Thymus (tissue), 11 donors: ENCODE measurements at regions not wholly inside any gene's neighbourhood (a gene's known extent, or its start where the extent isn't known, plus 50 kb on each side); places are given as distances from the start of the nearest gene placed in this dataset.

Source experiments
- DNase-seq, 9 donors: peaks; one replicate each; pipeline ENCODE4 v3.0.0-alpha.2; 2013; ENCODE audit warnings: low spot score in 9 of 9, low read depth in 6 of 9, missing footprints in 1 of 9
- H3K27ac ChIP-seq, 2 donors: one replicate each; pipeline ENCODE4 v1.5.1; 2013; ENCODE audit warnings: control low read depth in 1 of 2, low read depth in 1 of 2, low read length in 1 of 2, mild to moderate bottlenecking in 1 of 2, moderate library complexity in 1 of 2
- H3K27me3 ChIP-seq, 2 donors: one replicate each; pipeline ENCODE4 v1.5.1; 2013; ENCODE audit warnings: low read length in 1 of 2; ENCODE audit not compliant: control insufficient read depth in 2 of 2, insufficient read depth in 1 of 2
- H3K36me3 ChIP-seq, 2 donors: one replicate each; pipeline ENCODE4 v1.5.1; 2013; ENCODE audit warnings: low read length in 1 of 2, mild to moderate bottlenecking in 1 of 2, moderate library complexity in 1 of 2; ENCODE audit not compliant: control insufficient read depth in 2 of 2, insufficient read depth in 2 of 2
- H3K4me1 ChIP-seq, 2 donors: one replicate each; pipeline ENCODE4 v1.5.1; 2013; ENCODE audit warnings: low read length in 2 of 2; ENCODE audit not compliant: control insufficient read depth in 2 of 2, insufficient read depth in 2 of 2
- H3K4me3 ChIP-seq, 2 donors: one replicate each; pipeline ENCODE4 v1.5.1; 2013; ENCODE audit warnings: low read length in 2 of 2, control low read depth in 1 of 2, mild to moderate bottlenecking in 1 of 2
- H3K9me3 ChIP-seq, 2 donors: one replicate each; pipeline ENCODE4 v1.5.1; 2013; ENCODE audit warnings: low read length in 1 of 2, mild to moderate bottlenecking in 1 of 2; ENCODE audit not compliant: control insufficient read depth in 2 of 2, insufficient read depth in 1 of 2
- WGBS: extraction: QIAGEN DNeasy Blood & Tissue Kit; methylation state at CpG from one replicate; pipeline ENCODE4 v1.1.7; 2013; 5-methylcytosine and 5-hydroxymethylcytosine counted together
- donor health status: healthy.

DNA sequence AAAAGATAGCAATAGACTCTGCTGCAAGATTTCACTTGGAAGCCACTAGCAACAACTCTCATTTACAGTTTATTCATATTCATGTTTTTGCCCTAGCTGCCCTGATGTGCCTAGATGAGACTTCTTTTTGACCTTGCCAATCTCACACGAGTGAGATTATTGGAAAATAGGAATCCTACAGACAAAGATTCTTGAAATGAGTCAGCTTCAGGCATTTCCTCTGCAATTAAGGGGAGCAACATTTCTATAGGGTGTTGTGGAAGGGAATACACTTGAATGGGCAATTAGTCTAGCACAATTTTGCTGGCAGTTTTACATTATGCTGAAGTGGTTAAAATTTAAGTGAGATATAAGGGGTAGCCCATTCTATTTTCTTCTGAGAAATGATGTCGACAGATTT, 217.0 kb upstream of the FAT4 start:
- no peak overlapping the region for H3K27ac ChIP-seq
- H3K27me3 ChIP-seq, result no peaks in the 10 kb centered on the region
- H3K4me3 ChIP-seq, result no peak overlapping the region
- H3K4me1 ChIP-seq, result no peaks in the 10 kb centered on the region
- H3K36me3 ChIP-seq, result no peaks in the 10 kb centered on the region
- H3K9me3 ChIP-seq, result no peaks in the 10 kb centered on the region
- 69% methylated on average over 2 of the region's 2 CpGs for WGBS
- DNase-seq, result no peak

DNA sequence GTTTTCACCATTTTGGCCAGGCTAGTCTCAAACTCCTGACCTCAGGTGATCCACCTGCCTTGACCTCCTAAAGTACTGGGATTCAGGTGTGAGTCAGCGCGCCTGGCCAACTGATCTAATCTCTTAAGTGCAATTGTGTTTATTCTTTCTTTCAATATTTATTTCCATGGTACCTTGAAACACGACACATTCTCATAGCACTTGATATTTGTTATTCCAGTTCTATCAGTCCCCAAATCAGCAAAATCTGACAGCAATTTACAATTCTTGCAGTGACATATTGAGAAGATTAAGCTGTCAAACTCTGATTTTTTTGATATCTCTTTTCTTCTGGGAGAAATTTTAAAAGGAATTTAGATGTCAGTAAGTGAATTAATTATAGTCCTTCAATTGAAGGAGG, 218.1 kb upstream of the FAT4 start:
- H3K27ac ChIP-seq, result no peak overlapping the region
- no peaks in the 10 kb centered on the region for H3K9me3 ChIP-seq
- no peak for DNase-seq
- H3K27me3 ChIP-seq, result no peaks in the 10 kb centered on the region
- no peaks in the 10 kb centered on the region for H3K36me3 ChIP-seq
- no peaks in the 10 kb centered on the region for H3K4me1 ChIP-seq
- WGBS, result 94% methylated on average over 3 of the region's 3 CpGs
- no peak overlapping the region for H3K4me3 ChIP-seq

DNA sequence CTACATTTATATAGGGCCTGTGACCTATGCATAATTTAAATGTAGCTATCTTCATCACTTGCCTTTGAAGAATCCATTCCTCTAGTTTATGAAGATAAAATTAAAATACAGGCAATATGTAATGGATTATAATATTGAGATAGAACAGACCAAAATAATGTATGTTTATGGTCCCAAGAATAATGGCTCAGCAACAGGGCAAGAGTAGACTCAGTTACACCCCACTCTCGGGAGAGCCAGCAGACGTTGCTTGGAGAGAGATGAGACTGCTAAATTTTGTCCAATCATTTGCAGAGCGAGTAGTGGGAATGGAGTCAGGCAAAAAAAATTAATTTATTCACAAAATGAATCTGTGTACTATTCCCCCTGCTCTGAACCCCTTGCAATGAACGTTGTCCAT, 223.2 kb upstream of the FAT4 start:
- no peaks in the 10 kb centered on the region for H3K27me3 ChIP-seq
- no peak overlapping the region for H3K27ac ChIP-seq
- no peaks in the 10 kb centered on the region for H3K9me3 ChIP-seq
- no peak overlapping the region for H3K4me3 ChIP-seq
- no peaks in the 10 kb centered on the region for H3K36me3 ChIP-seq
- 84% methylated on average over 4 of the region's 4 CpGs for WGBS
- no peak for DNase-seq
- no peaks in the 10 kb centered on the region for H3K4me1 ChIP-seq

DNA sequence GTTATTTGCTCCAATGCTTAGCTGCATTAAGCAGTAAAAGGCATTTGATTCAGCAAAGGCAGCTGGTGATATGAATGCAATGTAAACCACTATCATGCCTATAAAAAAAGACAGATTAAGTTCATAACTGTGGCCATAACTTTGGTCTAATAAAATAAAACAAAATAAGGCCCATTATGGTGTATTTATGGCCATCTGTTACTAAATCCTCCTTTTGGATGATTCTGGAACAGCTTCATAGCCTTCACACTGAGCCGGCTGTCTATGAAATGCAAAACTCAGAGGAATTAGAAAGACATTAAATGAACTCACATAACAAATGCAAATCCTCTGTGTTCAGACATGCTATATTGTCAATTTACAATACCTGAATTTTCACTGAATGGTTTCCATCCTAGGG, 223.7 kb upstream of the FAT4 start:
- H3K9me3 ChIP-seq, result no peaks in the 10 kb centered on the region
- no peak overlapping the region for H3K27ac ChIP-seq
- H3K4me1 ChIP-seq, result no peaks in the 10 kb centered on the region
- no peaks in the 10 kb centered on the region for H3K27me3 ChIP-seq
- H3K4me3 ChIP-seq, result no peak overlapping the region
- WGBS, result 92% methylated on average over 1 of the region's 1 CpG
- no peak for DNase-seq
- H3K36me3 ChIP-seq, result no peaks in the 10 kb centered on the region

DNA sequence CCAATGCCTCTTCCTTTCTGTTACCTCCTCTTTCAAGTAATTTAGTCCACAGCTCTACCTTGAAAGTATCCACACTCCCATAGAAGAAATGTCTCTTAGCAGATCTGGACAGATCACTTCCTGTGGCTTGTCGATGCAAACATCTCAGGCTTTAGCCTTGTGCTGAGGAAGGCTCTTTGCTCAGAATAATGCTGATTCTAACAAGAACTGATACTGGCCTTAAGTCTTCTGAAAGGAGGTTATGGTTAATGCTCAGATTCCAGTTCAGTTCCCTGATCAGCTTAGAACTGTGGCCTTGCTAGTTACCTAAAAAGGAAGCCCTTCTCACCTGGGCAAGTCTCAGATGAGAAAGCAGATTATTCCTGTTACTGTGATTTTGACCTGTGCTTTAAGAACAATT, 230.1 kb upstream of the FAT4 start:
- WGBS, result 56% methylated on average over 1 of the region's 1 CpG
- no peaks in the 10 kb centered on the region for H3K4me1 ChIP-seq

DNA sequence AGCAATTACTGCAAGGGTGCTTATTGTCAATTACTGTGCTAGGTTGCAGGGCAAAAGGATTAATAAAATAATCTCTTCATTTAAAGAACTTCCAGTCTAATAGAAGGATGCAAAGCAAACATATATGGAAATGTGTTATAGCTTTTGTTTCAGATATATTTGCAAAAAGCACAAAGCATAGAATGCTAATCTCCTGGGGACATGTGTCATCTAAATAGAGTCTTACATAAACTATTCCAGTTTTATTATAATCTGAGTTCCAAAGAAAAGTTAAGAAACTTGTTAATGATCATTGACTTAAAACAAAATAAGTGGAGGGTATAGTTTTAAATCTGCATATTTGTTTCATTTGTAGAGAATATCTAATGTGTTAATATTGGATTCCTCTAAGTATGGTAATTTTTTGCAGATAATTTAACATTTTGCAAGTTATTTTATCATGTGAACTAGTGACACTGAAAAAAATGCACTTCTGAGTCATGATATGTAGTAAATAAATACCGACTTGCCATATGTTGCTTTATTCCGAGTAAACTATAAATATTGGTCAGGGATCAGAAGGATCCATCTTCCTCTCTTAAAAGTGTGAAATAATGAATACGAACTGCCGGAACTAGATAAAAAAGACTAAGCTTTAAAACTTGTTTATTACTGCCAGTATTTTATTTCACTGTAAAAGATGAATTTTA, 231.9 kb upstream of the FAT4 start:
- no peaks in the 10 kb centered on the region for H3K9me3 ChIP-seq
- H3K36me3 ChIP-seq, result no peaks in the 10 kb centered on the region
- no peak overlapping the region for H3K27ac ChIP-seq
- WGBS, result 94% methylated on average over 4 of the region's 4 CpGs
- DNase-seq, result no peak
- no peaks in the 10 kb centered on the region for H3K27me3 ChIP-seq
- H3K4me3 ChIP-seq, result no peak overlapping the region
- no peaks in the 10 kb centered on the region for H3K4me1 ChIP-seq

More for the DNA sequence above, 230.1 kb upstream of the FAT4 start:
- DNase-seq, result no peak
- Histone ChIP-seq H3K9me3 (no peaks in the 10 kb centered on the region), H3K4me3 (no peak overlapping the region), H3K27ac (no peak overlapping the region), H3K27me3 (no peaks in the 10 kb centered on the region), H3K36me3 (no peaks in the 10 kb centered on the region)

DNA sequence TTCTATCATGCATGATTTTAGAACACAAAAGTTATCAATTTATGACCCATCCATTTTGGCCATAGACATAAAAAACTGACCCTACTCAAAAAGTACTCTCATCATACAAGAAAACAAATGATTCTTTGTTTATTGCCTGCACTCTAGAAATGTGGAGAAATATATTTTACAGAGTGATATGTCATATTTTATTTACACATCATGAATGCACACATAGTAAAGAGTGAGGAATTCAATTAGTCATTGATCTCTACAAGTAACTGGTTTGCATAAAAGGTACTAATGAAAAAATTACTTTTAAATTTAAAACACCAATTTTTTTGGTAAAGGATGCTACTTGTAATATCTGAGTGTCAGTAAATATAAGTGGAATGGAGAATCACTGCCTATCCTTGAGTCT, 242.5 kb upstream of the FAT4 start:
- H3K4me3 ChIP-seq, result no peak overlapping the region
- H3K36me3 ChIP-seq, result no peaks in the 10 kb centered on the region
- H3K4me1 ChIP-seq, result no peaks in the 10 kb centered on the region
- H3K27me3 ChIP-seq, result no peaks in the 10 kb centered on the region
- DNase-seq, result no peak
- no peak overlapping the region for H3K27ac ChIP-seq
- H3K9me3 ChIP-seq, result no peaks in the 10 kb centered on the region

DNA sequence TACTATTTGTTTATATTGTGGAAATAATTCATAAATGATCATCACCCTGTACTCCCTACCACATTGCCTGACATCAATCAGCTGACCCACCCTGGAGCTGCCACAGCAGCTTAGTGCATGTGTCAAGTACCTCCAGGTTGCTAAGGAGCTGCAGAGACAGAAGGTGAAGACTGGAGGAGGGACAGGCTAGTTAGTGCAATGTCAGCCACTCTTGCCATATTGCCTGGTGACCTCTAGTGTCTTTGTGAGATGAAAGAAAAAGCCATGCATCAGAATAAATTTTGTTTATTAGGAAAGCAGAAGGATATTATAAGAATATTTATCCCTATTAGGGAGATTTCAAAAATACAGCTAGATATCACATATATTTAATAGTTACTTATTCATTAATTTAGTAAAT, 243.9 kb upstream of the FAT4 start:
- H3K4me3 ChIP-seq, result no peak overlapping the region
- DNase-seq, result no peak

DNA sequence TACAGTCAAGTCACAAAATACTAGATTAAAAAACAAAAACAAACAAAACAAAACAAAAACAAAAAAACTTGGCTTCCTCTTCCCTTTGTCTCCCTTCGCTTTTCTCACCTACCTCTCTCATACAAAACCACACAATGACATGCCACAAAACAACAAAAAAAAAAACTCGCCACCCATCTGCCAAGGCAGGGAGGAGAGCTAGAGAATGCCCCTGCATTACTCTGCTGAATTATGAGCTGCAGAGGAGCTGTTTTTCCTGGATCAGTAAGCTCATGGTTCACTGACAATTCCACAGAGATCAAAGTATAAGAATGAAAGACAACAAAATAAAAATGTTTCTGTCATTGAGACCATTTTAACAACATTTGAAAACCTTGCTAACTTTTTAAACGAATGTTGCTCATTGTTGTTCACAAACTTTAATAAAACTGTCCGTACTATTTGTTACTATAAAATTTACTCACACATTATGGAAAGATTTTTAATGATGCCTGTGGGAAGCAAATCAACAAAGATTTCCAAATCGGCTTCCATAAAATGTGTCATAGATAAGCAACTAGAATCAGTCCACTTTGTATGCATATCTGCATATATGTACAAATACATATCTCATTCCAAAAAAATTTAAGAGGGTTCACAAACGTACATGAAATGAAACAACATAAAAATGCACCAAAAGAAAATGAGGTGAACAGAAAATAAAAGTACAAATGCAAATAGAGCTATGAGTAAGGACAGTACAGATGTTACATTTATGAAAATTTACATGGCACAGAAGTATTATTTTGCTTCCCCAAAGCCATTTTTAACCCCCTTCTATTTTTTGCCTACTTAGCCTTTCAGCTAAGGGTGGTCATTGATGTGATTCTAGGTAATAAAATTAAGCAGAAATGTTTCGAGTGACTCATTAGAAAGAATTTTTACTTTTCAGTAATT, 252.4 kb upstream of the FAT4 start:
- 87% methylated on average over 7 of the region's 7 CpGs for WGBS
- Histone ChIP-seq H3K9me3 (peaks cover 0 to 7% of the 10 kb centered on the region in 2 donors), H3K36me3 (no peaks in the 10 kb centered on the region), H3K27ac (no peak overlapping the region), H3K4me3 (no peak overlapping the region), H3K27me3 (no peaks in the 10 kb centered on the region), H3K4me1 (no peaks in the 10 kb centered on the region)
- DNase-seq, result no peak

More for the DNA sequence above, 243.9 kb upstream of the FAT4 start:
- Histone ChIP-seq H3K36me3 (no peaks in the 10 kb centered on the region), H3K9me3 (no peaks in the 10 kb centered on the region), H3K4me1 (no peaks in the 10 kb centered on the region), H3K27me3 (no peaks in the 10 kb centered on the region), H3K27ac (no peak overlapping the region)
